Activated T-helper 9 cell treated with anti-CD3 and anti-CD28 coated beads, Interleukin-2, amount 50 U/mL, for 16 hours (primary cell): ENCODE measurements at regions not wholly inside any gene's neighbourhood (a gene's known extent, or its start where the extent isn't known, plus 50 kb on each side); places are given as distances from the start of the nearest gene placed in this dataset.
A peak's percentile ranks its signal among the peaks of the same experiment; 100 is the strongest.

ENCODE experiments used
- DNase-seq: peaks from one replicate; pipeline ENCODE4 v3.0.0-alpha.2; 2020; ENCODE audit warnings: low read depth

- no peak for DNase-seq
Measured at GRCh38 chr7:21218155-21218554, 209.7 kb upstream of the SP4 start.

- no peak for DNase-seq
Measured at GRCh38 chr7:21221130-21221529, 206.8 kb upstream of the SP4 start.

GRCh38 chr7:21238400-21239116, 189.3 kb upstream of the SP4 start:
- DNase-seq = no peak

GRCh38 chr7:21243265-21243664, 184.6 kb upstream of the SP4 start:
- DNase-seq = no peak

GRCh38 chr7:21251151-21251800, 176.6 kb upstream of the SP4 start:
- no peak for DNase-seq

GRCh38 chr7:21253740-21254687, 173.9 kb upstream of the SP4 start:
- DNase-seq = peak; percentile 2

- DNase-seq = no peak
Measured at GRCh38 chr7:21256310-21256877, 171.5 kb upstream of the SP4 start.

GRCh38 chr7:21260939-21261338, 166.9 kb upstream of the SP4 start:
- DNase-seq = no peak

- peak; percentile 2 for DNase-seq
Measured at GRCh38 chr7:21261627-21262594, 166.0 kb upstream of the SP4 start.

GRCh38 chr7:21269021-21269420, 158.9 kb upstream of the SP4 start:
- no peak for DNase-seq

- DNase-seq = no peak
Measured at GRCh38 chr7:21276471-21277035, 151.3 kb upstream of the SP4 start.

GRCh38 chr7:21278944-21279343, 148.9 kb upstream of the SP4 start:
- no peak for DNase-seq

GRCh38 chr7:21281193-21281592, 146.7 kb upstream of the SP4 start:
- DNase-seq = no peak

- DNase-seq = no peak
Measured at GRCh38 chr7:21293771-21294170, 134.1 kb upstream of the SP4 start.

- DNase-seq = no peak
Measured at GRCh38 chr7:21299766-21300165, 128.1 kb upstream of the SP4 start.

- no peak for DNase-seq
Measured at GRCh38 chr7:21300692-21301091, 127.2 kb upstream of the SP4 start.

GRCh38 chr7:21304808-21305375, 123.0 kb upstream of the SP4 start:
- no peak for DNase-seq

GRCh38 chr7:21305455-21306235, 122.2 kb upstream of the SP4 start:
- no peak for DNase-seq

GRCh38 chr7:21314954-21315353, 112.9 kb upstream of the SP4 start:
- DNase-seq = no peak
